Thymus (tissue), 11 donors: ENCODE measurements at regions not wholly inside any gene's neighbourhood (a gene's known extent, or its start where the extent isn't known, plus 50 kb on each side); places are given as distances from the start of the nearest gene placed in this dataset.
"Not testable (repeated sequence)": the region's sequence is repeated elsewhere in the genome, so short reads cannot be mapped to it uniquely, and the experiment has no call there.

Experiments used
- DNase-seq, 9 donors: peaks; one replicate each; pipeline ENCODE4 v3.0.0-alpha.2; 2013; ENCODE audit warnings: low spot score in 9 of 9, low read depth in 6 of 9, missing footprints in 1 of 9
- H3K27ac ChIP-seq, 2 donors: one replicate each; pipeline ENCODE4 v1.5.1; 2013; ENCODE audit warnings: control low read depth in 1 of 2, low read depth in 1 of 2, low read length in 1 of 2, mild to moderate bottlenecking in 1 of 2, moderate library complexity in 1 of 2
- H3K27me3 ChIP-seq, 2 donors: one replicate each; pipeline ENCODE4 v1.5.1; 2013; ENCODE audit warnings: low read length in 1 of 2; ENCODE audit not compliant: control insufficient read depth in 2 of 2, insufficient read depth in 1 of 2
- H3K36me3 ChIP-seq, 2 donors: one replicate each; pipeline ENCODE4 v1.5.1; 2013; ENCODE audit warnings: low read length in 1 of 2, mild to moderate bottlenecking in 1 of 2, moderate library complexity in 1 of 2; ENCODE audit not compliant: control insufficient read depth in 2 of 2, insufficient read depth in 2 of 2
- H3K4me1 ChIP-seq, 2 donors: one replicate each; pipeline ENCODE4 v1.5.1; 2013; ENCODE audit warnings: low read length in 2 of 2; ENCODE audit not compliant: control insufficient read depth in 2 of 2, insufficient read depth in 2 of 2
- H3K4me3 ChIP-seq, 2 donors: one replicate each; pipeline ENCODE4 v1.5.1; 2013; ENCODE audit warnings: low read length in 2 of 2, control low read depth in 1 of 2, mild to moderate bottlenecking in 1 of 2
- H3K9me3 ChIP-seq, 2 donors: one replicate each; pipeline ENCODE4 v1.5.1; 2013; ENCODE audit warnings: low read length in 1 of 2, mild to moderate bottlenecking in 1 of 2; ENCODE audit not compliant: control insufficient read depth in 2 of 2, insufficient read depth in 1 of 2
- WGBS: extraction: QIAGEN DNeasy Blood & Tissue Kit; methylation state at CpG from one replicate; pipeline ENCODE4 v1.1.7; 2013; 5-methylcytosine and 5-hydroxymethylcytosine counted together
- donor health status: healthy.

DNA sequence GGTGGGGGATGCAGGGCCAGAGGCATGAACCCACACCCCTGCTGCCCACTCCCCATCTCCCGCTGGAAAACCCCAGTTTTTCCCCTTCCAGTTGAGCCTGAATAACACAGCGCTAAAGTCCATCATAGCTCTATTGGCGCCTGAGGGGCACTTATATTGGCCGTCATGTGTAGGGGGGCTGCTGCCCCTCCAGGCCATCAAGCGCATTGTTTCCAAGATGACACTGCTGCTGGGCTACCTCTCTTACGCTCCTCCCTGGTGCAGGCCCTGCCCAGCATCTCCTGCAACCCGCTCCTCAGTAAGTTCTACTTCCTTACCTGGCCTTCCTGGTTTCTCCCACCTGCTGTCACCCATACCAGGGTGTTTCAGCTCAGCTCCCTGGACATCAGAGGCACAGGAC is 205.0 kb upstream of the RPL34 start:
- H3K27me3 ChIP-seq, result no peaks in the 10 kb centered on the region
- H3K27ac ChIP-seq, result no peak overlapping the region
- no peak for DNase-seq
- no peaks in the 10 kb centered on the region for H3K9me3 ChIP-seq
- H3K4me1 ChIP-seq, result peaks cover 6 to 12% of the 10 kb centered on the region in 2 donors
- WGBS, result 98% methylated on average over 7 of the region's 7 CpGs
- H3K36me3 ChIP-seq, result no peaks in the 10 kb centered on the region
- H3K4me3 ChIP-seq, result no peak overlapping the region

DNA sequence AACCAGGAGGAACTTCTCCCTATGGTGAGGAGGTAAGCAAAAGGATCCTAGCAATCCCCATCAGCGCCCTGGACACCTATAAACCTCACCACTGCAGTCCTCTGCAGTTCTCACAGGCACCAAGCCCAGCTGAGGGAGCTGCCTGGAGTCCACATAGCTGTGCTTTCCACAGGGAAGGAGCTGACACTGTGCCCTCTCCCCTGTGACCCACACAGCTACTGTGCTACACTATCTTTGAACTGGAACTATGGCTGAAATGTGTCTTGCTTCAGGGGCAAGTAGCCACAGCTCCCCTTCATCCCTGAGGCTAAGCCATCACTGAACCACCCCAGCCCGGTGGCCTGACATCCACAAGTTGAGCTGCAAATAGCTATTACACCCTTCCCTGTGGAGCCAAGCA is 208.5 kb upstream of the RPL34 start:
- H3K27ac ChIP-seq, result no peak overlapping the region
- peaks cover 0 to under 1% of the 10 kb centered on the region in 2 donors for H3K9me3 ChIP-seq
- DNase-seq, result no peak
- H3K27me3 ChIP-seq, result no peaks in the 10 kb centered on the region
- H3K4me3 ChIP-seq, result no peak overlapping the region
- no peaks in the 10 kb centered on the region for H3K36me3 ChIP-seq
- 99% methylated on average over 2 of the region's 2 CpGs for WGBS
- peaks cover 6 to 12% of the 10 kb centered on the region in 2 donors for H3K4me1 ChIP-seq

DNA sequence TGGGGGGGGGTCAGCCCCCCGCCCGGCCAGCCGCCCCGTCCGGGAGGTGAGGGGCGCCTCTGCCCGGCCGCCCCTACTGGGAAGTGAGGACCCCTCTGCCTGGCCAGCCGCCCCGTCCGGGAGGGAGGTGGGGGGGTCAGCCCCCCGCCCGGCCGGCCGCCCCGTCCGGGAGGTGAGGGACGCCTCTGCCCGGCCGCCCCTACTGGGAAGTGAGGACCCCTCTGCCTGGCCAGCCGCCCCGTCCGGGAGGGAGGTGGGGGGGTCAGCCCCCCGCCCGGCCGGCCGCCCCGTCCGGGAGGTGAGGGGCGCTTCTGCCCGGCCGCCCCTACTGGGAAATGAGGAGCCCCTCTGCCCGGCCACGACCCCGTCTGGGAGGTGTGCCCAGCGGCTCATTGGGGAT is 210.7 kb upstream of the RPL34 start:
- 96% methylated on average over 13 of the region's 36 CpGs for WGBS
- not testable (repeated sequence) for H3K27ac ChIP-seq, DNase-seq, H3K4me3 ChIP-seq, H3K27me3 ChIP-seq, H3K36me3 ChIP-seq
- Histone ChIP-seq H3K9me3 (peaks cover 0 to 13% of the 10 kb centered on the region in 2 donors), H3K4me1 (peaks cover 6 to 12% of the 10 kb centered on the region in 2 donors)

DNA sequence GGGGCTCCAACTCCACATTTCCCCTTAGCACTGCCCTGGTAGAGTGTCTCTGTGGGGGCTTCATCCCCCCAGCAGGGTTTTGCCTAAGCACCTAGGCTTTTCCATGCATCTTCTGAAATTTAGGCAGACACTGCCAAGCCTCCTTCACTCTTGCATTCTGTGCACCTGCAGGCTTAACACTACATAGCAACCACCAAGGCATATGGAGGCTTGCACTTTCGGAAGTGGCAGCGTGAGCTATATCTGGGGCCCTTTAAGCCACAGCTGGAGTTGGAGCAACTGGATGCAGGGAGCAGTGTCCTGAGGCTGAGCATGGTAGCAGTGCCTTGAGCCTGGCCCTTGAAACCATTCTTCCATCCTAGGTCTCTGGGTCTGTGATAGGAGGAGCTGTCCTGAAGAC is 214.8 kb upstream of the RPL34 start:
- Histone ChIP-seq H3K27ac (no peak overlapping the region), H3K4me3 (no peak overlapping the region), H3K27me3 (no peaks in the 10 kb centered on the region), H3K9me3 (peaks cover 0 to 13% of the 10 kb centered on the region in 2 donors), H3K36me3 (no peaks in the 10 kb centered on the region), H3K4me1 (peaks cover 1 to 2% of the 10 kb centered on the region in 2 donors)
- 94% methylated on average over 2 of the region's 2 CpGs for WGBS
- DNase-seq, result no peak

DNA sequence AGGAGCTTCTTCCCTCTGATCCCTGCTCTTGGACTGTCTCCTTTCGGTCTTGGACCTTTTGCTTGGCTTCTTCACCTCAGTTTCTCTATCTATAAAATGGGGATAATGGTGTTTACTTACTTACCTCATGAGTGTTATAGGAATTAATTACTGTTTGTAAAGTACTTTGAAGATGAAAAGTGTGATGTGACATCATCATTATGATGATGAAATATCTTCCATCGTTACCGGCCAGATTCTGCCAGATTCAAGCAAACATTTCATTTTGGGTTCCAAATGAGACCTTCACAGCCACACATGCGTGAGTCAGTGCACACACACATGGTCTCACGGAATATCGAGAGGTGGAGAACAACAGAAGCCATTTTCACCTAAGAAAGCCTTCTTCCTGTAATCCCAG is 220.1 kb upstream of the RPL34 start:
- no peaks in the 10 kb centered on the region for H3K36me3 ChIP-seq
- DNase-seq, result no peak
- H3K4me3 ChIP-seq, result no peak overlapping the region
- peaks cover 0 to 2% of the 10 kb centered on the region in 2 donors for H3K9me3 ChIP-seq
- no peak overlapping the region for H3K27ac ChIP-seq
- 98% methylated on average over 6 of the region's 6 CpGs for WGBS
- H3K4me1 ChIP-seq, result peaks cover 39 to 48% of the 10 kb centered on the region in 2 donors
- no peaks in the 10 kb centered on the region for H3K27me3 ChIP-seq

DNA sequence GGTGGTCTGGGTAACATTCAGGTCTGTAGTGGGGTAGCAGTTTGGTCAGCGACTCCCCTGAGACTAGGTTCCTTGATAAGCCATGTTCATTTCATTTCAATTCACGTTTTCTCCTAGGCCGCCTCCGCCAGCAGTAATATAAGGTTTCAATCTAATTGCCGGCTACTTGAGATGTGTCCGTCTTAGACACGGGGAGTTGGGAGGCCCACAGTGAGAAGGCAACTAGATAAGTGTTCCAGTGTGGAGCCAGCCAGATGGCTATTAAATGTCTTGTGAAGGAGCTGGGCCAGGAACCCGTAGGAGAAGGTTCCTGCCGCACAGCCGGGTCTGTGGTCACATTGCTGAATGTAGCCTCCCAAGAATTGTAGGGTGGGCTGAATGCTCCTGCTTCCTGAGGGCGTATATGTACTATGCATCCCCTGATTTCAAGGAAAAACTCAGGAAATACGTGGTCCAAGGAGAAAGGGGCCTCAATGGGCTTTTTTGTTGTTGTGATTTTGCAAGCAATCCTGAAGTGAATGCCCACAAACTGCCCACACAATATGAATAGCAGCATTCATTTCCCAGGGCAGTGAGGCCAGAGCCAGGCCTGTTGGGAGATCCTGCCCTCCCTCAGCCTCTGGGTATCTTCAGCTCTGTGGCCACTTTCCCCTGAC is 220.6 kb upstream of the RPL34 start:
- H3K27ac ChIP-seq, result no peak overlapping the region
- peaks cover 44 to 53% of the 10 kb centered on the region in 2 donors for H3K4me1 ChIP-seq
- no peaks in the 10 kb centered on the region for H3K27me3 ChIP-seq
- no peaks in the 10 kb centered on the region for H3K9me3 ChIP-seq
- no peak overlapping the region for H3K4me3 ChIP-seq
- 86% methylated on average over 12 of the region's 12 CpGs for WGBS
- DNase-seq, result no peak
- H3K36me3 ChIP-seq, result no peaks in the 10 kb centered on the region

DNA sequence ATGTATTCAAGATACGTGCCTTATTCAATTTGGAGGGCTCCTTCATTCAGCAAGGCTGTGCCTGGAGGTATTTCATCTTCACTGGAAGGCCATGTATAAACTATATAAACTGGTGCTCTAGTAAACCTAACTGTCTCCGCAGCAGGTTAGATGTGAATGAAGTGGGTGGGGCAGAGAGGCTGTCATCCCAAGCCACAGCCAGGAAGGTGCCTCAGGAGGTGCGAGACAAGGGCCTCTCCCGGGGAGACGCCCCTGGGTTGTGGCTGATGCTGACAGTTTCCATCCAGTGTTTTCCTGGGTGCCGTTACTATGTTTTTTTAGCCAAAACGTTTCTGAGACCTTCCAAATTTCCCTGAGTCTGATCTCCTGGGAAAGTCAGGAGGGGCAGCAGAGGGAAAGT is 221.5 kb upstream of the RPL34 start:
- 90% methylated on average over 7 of the region's 7 CpGs for WGBS
- H3K27me3 ChIP-seq, result no peaks in the 10 kb centered on the region
- H3K4me3 ChIP-seq, result no peak overlapping the region
- no peaks in the 10 kb centered on the region for H3K36me3 ChIP-seq
- H3K27ac ChIP-seq, result no peak overlapping the region
- H3K4me1 ChIP-seq, result peaks cover 52 to 62% of the 10 kb centered on the region in 2 donors
- DNase-seq, result no peak
- H3K9me3 ChIP-seq, result no peaks in the 10 kb centered on the region

DNA sequence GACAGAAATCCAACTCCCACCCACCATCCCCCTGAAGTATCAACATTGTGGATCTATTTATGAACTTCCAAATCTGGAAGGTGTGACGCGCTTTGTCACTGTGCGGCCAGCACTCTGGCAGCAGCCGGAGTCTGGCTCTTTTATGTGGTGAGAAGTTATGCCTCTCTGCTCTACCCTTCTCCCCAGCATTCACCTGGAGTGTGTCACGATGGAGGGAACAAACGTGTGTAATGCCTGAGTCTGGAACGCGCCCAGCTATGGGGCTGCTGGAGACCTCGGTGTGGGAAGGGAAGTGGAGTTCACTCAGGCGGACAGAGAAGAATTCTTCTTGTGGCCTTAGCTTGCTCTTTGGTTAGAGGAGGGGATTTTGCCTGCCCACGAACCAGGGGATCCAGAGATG is 222.1 kb upstream of the RPL34 start:
- Histone ChIP-seq H3K9me3 (no peaks in the 10 kb centered on the region), H3K4me3 (no peak overlapping the region), H3K27me3 (no peaks in the 10 kb centered on the region), H3K27ac (peak overlapping the region; percentile 36 to 67), H3K4me1 (peaks cover 54 to 64% of the 10 kb centered on the region in 2 donors), H3K36me3 (no peaks in the 10 kb centered on the region)
- DNase-seq, result peak in 4 of 9 donors; percentile 38 to 75 (median 48)
- WGBS, result 6% methylated on average over 11 of the region's 11 CpGs

DNA sequence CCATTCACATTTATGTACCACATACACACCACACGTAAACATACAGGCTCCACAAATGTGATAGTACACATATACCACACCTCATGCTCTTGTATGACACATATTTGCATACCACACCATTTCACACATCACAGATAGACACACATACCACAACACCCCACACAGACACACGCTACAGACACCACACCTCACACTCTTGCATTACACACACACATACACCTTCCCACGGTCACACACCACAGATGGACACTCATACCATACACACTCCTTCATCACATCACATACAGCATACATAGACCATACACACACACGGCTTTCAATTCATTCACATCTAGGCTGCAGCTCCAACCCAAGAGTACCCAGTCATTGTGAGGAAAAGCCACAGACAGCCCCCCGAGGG is 222.5 kb upstream of the RPL34 start:
- peak overlapping the region in 1 of 2 donors; percentile 67 for H3K27ac ChIP-seq
- H3K9me3 ChIP-seq, result no peaks in the 10 kb centered on the region
- DNase-seq, result peak in 2 of 9 donors; percentile 25 to 32
- no peaks in the 10 kb centered on the region for H3K27me3 ChIP-seq
- H3K4me3 ChIP-seq, result no peak overlapping the region
- 75% methylated on average over 5 of the region's 5 CpGs for WGBS
- no peaks in the 10 kb centered on the region for H3K36me3 ChIP-seq
- peaks cover 54 to 64% of the 10 kb centered on the region in 2 donors for H3K4me1 ChIP-seq
